Fibroblast of lung (primary cell): ENCODE measurements at regions not wholly inside any gene's neighbourhood (a gene's known extent, or its start where the extent isn't known, plus 50 kb on each side); places are given as distances from the start of the nearest gene placed in this dataset.

Experiments used
- DNase-seq, 2 donors: peaks; one replicate each; pipeline versions ENCODE4 v3.0.0 to v3.0.0-alpha.2; 2010; ENCODE audit warnings: low read depth in 2 of 2
- H2AFZ ChIP-seq: 2 replicates; pipeline ENCODE4 v1.5.1; 2012; ENCODE audit warnings: low read length, control low read depth, inconsistent platforms
- H3K27ac ChIP-seq: 2 replicates; pipeline ENCODE4 v1.5.1; 2011; ENCODE audit warnings: low read length, control low read depth; ENCODE audit not compliant: insufficient read depth
- H3K27me3 ChIP-seq: 2 replicates; pipeline ENCODE4 v1.5.1; 2011; ENCODE audit warnings: mild to moderate bottlenecking, low read length; ENCODE audit not compliant: control insufficient read depth, insufficient read depth
- H3K36me3 ChIP-seq: 2 replicates; pipeline ENCODE4 v1.5.1; 2011; ENCODE audit warnings: low read length; ENCODE audit not compliant: control insufficient read depth, insufficient read depth
- H3K4me1 ChIP-seq: 2 replicates; pipeline ENCODE4 v1.5.1; 2011; ENCODE audit warnings: low read length; ENCODE audit not compliant: control insufficient read depth, insufficient read depth; ENCODE audit errors: extremely low read depth
- H3K4me2 ChIP-seq: 2 replicates; pipeline ENCODE4 v1.5.1; 2011; ENCODE audit warnings: low read length, control low read depth; ENCODE audit not compliant: insufficient read depth; ENCODE audit errors: extremely low read depth
- H3K4me3 ChIP-seq, 4 experiments: fragments of 200-600 bp in 1 of 4; sonication (generic) in 1 of 4; replicated peaks in 1 of 4; 2 replicates each; pipeline ENCODE4 v1.5.1; 2011 to 2016; ENCODE audit warnings: low read length in 4 of 4, low read depth in 3 of 4, mild to moderate bottlenecking in 3 of 4, control low read depth in 2 of 4, inconsistent platforms in 1 of 4, mixed read lengths in 1 of 4; ENCODE audit not compliant: insufficient read depth in 1 of 4; ENCODE audit errors: control extremely low read depth in 1 of 4
- H3K79me2 ChIP-seq: 2 replicates; pipeline ENCODE4 v1.5.1; 2012; ENCODE audit warnings: mild to moderate bottlenecking, low read length, inconsistent platforms; ENCODE audit not compliant: control insufficient read depth, insufficient read depth
- H3K9ac ChIP-seq: 2 replicates; pipeline ENCODE4 v1.5.1; 2011; ENCODE audit warnings: mild to moderate bottlenecking, low read length, control low read depth; ENCODE audit not compliant: insufficient read depth
- H3K9me3 ChIP-seq: 2 replicates; pipeline ENCODE4 v1.5.1; 2012; ENCODE audit warnings: low read depth, low read length; ENCODE audit not compliant: control insufficient read depth, insufficient read depth
- H4K20me1 ChIP-seq: 2 replicates; pipeline ENCODE4 v1.5.1; 2011; ENCODE audit warnings: low read length; ENCODE audit not compliant: control insufficient read depth, insufficient read depth; ENCODE audit errors: extremely low read depth
- CTCF ChIP-seq, 2 donors: IDR thresholded peaks in 1 of 2; conservative IDR thresholded peaks in 1 of 2; 1 replicate in 1 of 2; 2 replicates in 1 of 2; pipeline ENCODE4 v1.5.1; 2011 to 2012; ENCODE audit warnings: low read length in 2 of 2, control low read depth in 1 of 2, inconsistent platforms in 1 of 2, low read depth in 1 of 2, mild to moderate bottlenecking in 1 of 2
- EZH2 ChIP-seq: IDR thresholded peaks from 2 replicates; pipeline ENCODE4 v1.5.1; 2012; ENCODE audit warnings: low read length, control low read depth, mild to moderate bottlenecking; ENCODE audit errors: missing control alignments

DNA sequence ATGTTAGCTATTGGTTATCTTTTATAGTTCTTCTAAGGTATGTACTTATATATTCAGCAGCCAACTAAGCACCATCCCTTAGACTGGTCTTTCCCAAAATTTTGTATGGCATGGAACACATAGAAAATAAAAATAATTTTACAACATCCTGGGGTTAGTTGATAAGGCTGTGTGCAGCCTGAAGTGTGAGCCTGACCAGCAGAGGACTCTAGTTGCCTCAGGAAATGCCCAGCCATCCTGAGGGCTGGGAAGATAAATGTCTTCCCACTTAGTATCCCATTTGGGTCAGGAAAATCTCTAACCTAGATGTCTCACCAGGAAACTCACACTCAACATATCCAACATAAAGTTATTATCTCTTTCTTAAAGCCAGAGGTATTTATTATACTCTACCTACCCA, 251.4 kb upstream of the POF1B start:
- no peak for DNase-seq
- Histone ChIP-seq H3K4me3 (no peak overlapping the region), H3K9me3 (no peaks in the 10 kb centered on the region), H3K9ac (no peak overlapping the region), H4K20me1 (no peaks in the 10 kb centered on the region), H3K4me1 (no peaks in the 10 kb centered on the region), H3K79me2 (no peaks in the 10 kb centered on the region), H3K27me3 (no peaks in the 10 kb centered on the region), H3K4me2 (no peak overlapping the region), H3K27ac (no peak overlapping the region), H2AFZ (no peak overlapping the region), H3K36me3 (no peaks in the 10 kb centered on the region)
- TF ChIP-seq CTCF (conservative IDR thresholded peaks at IDR 0.05 in 1 of 2, IDR thresholded peaks at IDR 0.05 in 1 of 2; ENCODE audit: low read depth in 1 of 2, low read length in 2 of 2) (no peak), EZH2 (no peak)

DNA sequence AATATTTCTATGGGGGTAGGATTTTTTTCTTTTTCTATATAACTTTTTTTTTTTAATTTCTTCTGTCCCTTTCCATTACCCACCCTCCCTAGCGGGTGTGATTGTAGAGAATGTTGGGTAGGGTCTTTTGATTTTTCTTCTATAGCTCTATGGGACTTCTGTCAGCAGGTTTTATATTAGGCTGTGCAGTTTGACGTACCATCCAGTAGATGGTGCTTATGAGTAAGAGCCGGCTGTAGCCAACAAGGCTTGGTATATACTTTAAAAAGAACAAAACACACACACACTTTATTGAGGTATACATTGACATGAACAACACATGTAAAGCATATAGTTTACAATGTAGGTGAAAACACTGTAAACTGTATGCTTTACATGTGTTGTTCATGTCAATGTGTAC, 247.9 kb upstream of the POF1B start:
- H3K27ac ChIP-seq = no peak overlapping the region
- no peaks in the 10 kb centered on the region for H4K20me1 ChIP-seq
- TF ChIP-seq EZH2 (no peak), CTCF (conservative IDR thresholded peaks at IDR 0.05 in 1 of 2, IDR thresholded peaks at IDR 0.05 in 1 of 2; ENCODE audit: low read depth in 1 of 2, low read length in 2 of 2) (no peak)
- no peaks in the 10 kb centered on the region for H3K4me1 ChIP-seq
- no peak overlapping the region for H3K9ac ChIP-seq
- no peak overlapping the region for H3K4me2 ChIP-seq
- DNase-seq = no peak
- no peaks in the 10 kb centered on the region for H3K36me3 ChIP-seq
- no peak overlapping the region for H3K4me3 ChIP-seq
- H3K27me3 ChIP-seq = no peaks in the 10 kb centered on the region
- no peaks in the 10 kb centered on the region for H3K79me2 ChIP-seq
- no peak overlapping the region for H2AFZ ChIP-seq
- H3K9me3 ChIP-seq = no peaks in the 10 kb centered on the region

GRCh38 chrX:85622635-85623034, 243.2 kb upstream of the POF1B start:
- H4K20me1 ChIP-seq = no peaks in the 10 kb centered on the region

More at GRCh38 chrX:85622635-85623034, 243.2 kb upstream of the POF1B start:
- no peak for DNase-seq
- Histone ChIP-seq H3K4me1 (no peaks in the 10 kb centered on the region), H3K4me3 (no peak overlapping the region), H3K36me3 (no peaks in the 10 kb centered on the region), H3K79me2 (no peaks in the 10 kb centered on the region), H3K4me2 (no peak overlapping the region), H3K27ac (no peak overlapping the region), H3K9me3 (no peaks in the 10 kb centered on the region), H3K9ac (no peak overlapping the region), H3K27me3 (no peaks in the 10 kb centered on the region), H2AFZ (no peak overlapping the region)
- TF ChIP-seq EZH2 (no peak), CTCF (conservative IDR thresholded peaks at IDR 0.05 in 1 of 2, IDR thresholded peaks at IDR 0.05 in 1 of 2; ENCODE audit: low read depth in 1 of 2, low read length in 2 of 2) (no peak)
